Ishikawa (cell line): ENCODE measurements at regions not wholly inside any gene's neighbourhood (a gene's known extent, or its start where the extent isn't known, plus 50 kb on each side); places are given as distances from the start of the nearest gene placed in this dataset.

Experiments
- CEBPB ChIP-seq: IDR thresholded peaks from 2 replicates; pipeline ENCODE4 v1.6.1; 2012
- CREB1 ChIP-seq: IDR thresholded peaks from 2 replicates; pipeline ENCODE4 v1.6.1; 2012; ENCODE audit warnings: low read depth
- EGR1 ChIP-seq: IDR thresholded peaks from 2 replicates; pipeline ENCODE4 v1.6.1; 2012
- EP300 ChIP-seq: IDR thresholded peaks from 2 replicates; pipeline ENCODE4 v1.6.1; 2012; ENCODE audit warnings: borderline replicate concordance
- FOXM1 ChIP-seq: IDR thresholded peaks from 2 replicates; pipeline ENCODE4 v1.6.1; 2012; ENCODE audit warnings: low read depth, borderline replicate concordance
- NFIC ChIP-seq: IDR thresholded peaks from 2 replicates; pipeline ENCODE4 v1.6.1; 2012
- RAD21 ChIP-seq: IDR thresholded peaks from 2 replicates; pipeline ENCODE4 v1.6.1; 2012; ENCODE audit warnings: low read depth
- REST ChIP-seq: IDR thresholded peaks from 2 replicates; pipeline ENCODE4 v1.6.1; 2012; ENCODE audit warnings: low read depth, mild to moderate bottlenecking
- TAF1 ChIP-seq: IDR thresholded peaks from 2 replicates; pipeline ENCODE4 v1.6.1; 2012; ENCODE audit warnings: low read depth, mild to moderate bottlenecking
- TCF12 ChIP-seq: IDR thresholded peaks from 2 replicates; pipeline ENCODE4 v1.6.1; 2012; ENCODE audit warnings: low read depth
- TEAD4 ChIP-seq: IDR thresholded peaks from 2 replicates; pipeline ENCODE4 v1.6.1; 2012
- USF1 ChIP-seq: IDR thresholded peaks from 2 replicates; pipeline ENCODE4 v1.6.1; 2012
- YY1 ChIP-seq: IDR thresholded peaks from 2 replicates; pipeline ENCODE4 v1.6.1; 2012; ENCODE audit warnings: low read depth
- ZBTB7A ChIP-seq: IDR thresholded peaks from 2 replicates; pipeline ENCODE4 v1.6.1; 2012; ENCODE audit warnings: low read depth
- TF ChIP-seq, protein P1 (sequence below): IDR thresholded peaks from 2 replicates; pipeline ENCODE4 v1.6.1; 2012

GRCh38 chr4:171378323-171378722 lies 434.9 kb upstream of the GALNTL6 start:
- TF ChIP-seq ZBTB7A, result no peak
- TF ChIP-seq EGR1, result no peak
- no peak for TF ChIP-seq TCF12
- TF ChIP-seq TAF1, result no peak
- TF ChIP-seq USF1, result no peak
- TF ChIP-seq FOXM1, result no peak
- TF ChIP-seq, protein P1, sequence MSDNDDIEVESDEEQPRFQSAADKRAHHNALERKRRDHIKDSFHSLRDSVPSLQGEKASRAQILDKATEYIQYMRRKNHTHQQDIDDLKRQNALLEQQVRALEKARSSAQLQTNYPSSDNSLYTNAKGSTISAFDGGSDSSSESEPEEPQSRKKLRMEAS, result no peak
- no peak for TF ChIP-seq RAD21
- no peak for TF ChIP-seq YY1
- TF ChIP-seq CREB1, result no peak
- no peak for TF ChIP-seq REST
- TF ChIP-seq NFIC, result no peak
- TF ChIP-seq TEAD4, result no peak
- TF ChIP-seq CEBPB, result no peak
- no peak for TF ChIP-seq EP300

- TF ChIP-seq ZBTB7A (no peak), YY1 (no peak), CEBPB (no peak), TAF1 (no peak), TCF12 (no peak), FOXM1 (no peak), CREB1 (no peak), TEAD4 (no peak), EGR1 (no peak), REST (no peak), USF1 (no peak)
- TF ChIP-seq, protein P1, result no peak
Measured at GRCh38 chr4:171376724-171377123, 436.5 kb upstream of the GALNTL6 start.

- TF ChIP-seq, protein P1, result no peak
- TF ChIP-seq YY1 (no peak), USF1 (no peak), RAD21 (no peak), NFIC (no peak), TCF12 (no peak), ZBTB7A (no peak), EP300 (no peak)
Measured at GRCh38 chr4:171353535-171353934, 459.7 kb upstream of the GALNTL6 start.

GRCh38 chr4:171348090-171348489 lies 465.1 kb upstream of the GALNTL6 start:
- TF ChIP-seq ZBTB7A, result no peak
- TF ChIP-seq EP300, result no peak
- no peak for TF ChIP-seq YY1
- TF ChIP-seq CREB1, result no peak
- TF ChIP-seq USF1, result no peak
- TF ChIP-seq TCF12, result no peak
- no peak for TF ChIP-seq RAD21
- no peak for TF ChIP-seq REST
- TF ChIP-seq, protein P1, result no peak
- TF ChIP-seq TAF1, result no peak
- TF ChIP-seq TEAD4, result no peak
- no peak for TF ChIP-seq NFIC
- TF ChIP-seq EGR1, result no peak
- TF ChIP-seq CEBPB, result no peak
- no peak for TF ChIP-seq FOXM1
